ENCODE measurements at regions not wholly inside any gene's neighbourhood (a gene's known extent, or its start where the extent isn't known, plus 50 kb on each side); places are given as distances from the start of the nearest gene placed in this dataset.

- TF ChIP-seq, protein P1, sequence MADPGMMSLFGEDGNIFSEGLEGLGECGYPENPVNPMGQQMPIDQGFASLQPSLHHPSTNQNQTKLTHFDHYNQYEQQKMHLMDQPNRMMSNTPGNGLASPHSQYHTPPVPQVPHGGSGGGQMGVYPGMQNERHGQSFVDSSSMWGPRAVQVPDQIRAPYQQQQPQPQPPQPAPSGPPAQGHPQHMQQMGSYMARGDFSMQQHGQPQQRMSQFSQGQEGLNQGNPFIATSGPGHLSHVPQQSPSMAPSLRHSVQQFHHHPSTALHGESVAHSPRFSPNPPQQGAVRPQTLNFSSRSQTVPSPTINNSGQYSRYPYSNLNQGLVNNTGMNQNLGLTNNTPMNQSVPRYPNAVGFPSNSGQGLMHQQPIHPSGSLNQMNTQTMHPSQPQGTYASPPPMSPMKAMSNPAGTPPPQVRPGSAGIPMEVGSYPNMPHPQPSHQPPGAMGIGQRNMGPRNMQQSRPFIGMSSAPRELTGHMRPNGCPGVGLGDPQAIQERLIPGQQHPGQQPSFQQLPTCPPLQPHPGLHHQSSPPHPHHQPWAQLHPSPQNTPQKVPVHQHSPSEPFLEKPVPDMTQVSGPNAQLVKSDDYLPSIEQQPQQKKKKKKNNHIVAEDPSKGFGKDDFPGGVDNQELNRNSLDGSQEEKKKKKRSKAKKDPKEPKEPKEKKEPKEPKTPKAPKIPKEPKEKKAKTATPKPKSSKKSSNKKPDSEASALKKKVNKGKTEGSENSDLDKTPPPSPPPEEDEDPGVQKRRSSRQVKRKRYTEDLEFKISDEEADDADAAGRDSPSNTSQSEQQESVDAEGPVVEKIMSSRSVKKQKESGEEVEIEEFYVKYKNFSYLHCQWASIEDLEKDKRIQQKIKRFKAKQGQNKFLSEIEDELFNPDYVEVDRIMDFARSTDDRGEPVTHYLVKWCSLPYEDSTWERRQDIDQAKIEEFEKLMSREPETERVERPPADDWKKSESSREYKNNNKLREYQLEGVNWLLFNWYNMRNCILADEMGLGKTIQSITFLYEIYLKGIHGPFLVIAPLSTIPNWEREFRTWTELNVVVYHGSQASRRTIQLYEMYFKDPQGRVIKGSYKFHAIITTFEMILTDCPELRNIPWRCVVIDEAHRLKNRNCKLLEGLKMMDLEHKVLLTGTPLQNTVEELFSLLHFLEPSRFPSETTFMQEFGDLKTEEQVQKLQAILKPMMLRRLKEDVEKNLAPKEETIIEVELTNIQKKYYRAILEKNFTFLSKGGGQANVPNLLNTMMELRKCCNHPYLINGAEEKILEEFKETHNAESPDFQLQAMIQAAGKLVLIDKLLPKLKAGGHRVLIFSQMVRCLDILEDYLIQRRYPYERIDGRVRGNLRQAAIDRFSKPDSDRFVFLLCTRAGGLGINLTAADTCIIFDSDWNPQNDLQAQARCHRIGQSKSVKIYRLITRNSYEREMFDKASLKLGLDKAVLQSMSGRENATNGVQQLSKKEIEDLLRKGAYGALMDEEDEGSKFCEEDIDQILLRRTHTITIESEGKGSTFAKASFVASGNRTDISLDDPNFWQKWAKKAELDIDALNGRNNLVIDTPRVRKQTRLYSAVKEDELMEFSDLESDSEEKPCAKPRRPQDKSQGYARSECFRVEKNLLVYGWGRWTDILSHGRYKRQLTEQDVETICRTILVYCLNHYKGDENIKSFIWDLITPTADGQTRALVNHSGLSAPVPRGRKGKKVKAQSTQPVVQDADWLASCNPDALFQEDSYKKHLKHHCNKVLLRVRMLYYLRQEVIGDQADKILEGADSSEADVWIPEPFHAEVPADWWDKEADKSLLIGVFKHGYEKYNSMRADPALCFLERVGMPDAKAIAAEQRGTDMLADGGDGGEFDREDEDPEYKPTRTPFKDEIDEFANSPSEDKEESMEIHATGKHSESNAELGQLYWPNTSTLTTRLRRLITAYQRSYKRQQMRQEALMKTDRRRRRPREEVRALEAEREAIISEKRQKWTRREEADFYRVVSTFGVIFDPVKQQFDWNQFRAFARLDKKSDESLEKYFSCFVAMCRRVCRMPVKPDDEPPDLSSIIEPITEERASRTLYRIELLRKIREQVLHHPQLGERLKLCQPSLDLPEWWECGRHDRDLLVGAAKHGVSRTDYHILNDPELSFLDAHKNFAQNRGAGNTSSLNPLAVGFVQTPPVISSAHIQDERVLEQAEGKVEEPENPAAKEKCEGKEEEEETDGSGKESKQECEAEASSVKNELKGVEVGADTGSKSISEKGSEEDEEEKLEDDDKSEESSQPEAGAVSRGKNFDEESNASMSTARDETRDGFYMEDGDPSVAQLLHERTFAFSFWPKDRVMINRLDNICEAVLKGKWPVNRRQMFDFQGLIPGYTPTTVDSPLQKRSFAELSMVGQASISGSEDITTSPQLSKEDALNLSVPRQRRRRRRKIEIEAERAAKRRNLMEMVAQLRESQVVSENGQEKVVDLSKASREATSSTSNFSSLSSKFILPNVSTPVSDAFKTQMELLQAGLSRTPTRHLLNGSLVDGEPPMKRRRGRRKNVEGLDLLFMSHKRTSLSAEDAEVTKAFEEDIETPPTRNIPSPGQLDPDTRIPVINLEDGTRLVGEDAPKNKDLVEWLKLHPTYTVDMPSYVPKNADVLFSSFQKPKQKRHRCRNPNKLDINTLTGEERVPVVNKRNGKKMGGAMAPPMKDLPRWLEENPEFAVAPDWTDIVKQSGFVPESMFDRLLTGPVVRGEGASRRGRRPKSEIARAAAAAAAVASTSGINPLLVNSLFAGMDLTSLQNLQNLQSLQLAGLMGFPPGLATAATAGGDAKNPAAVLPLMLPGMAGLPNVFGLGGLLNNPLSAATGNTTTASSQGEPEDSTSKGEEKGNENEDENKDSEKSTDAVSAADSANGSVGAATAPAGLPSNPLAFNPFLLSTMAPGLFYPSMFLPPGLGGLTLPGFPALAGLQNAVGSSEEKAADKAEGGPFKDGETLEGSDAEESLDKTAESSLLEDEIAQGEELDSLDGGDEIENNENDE (IDR thresholded peaks at IDR 0.05; ENCODE audit: insufficient replicate concordance, low read length), result no peak
- TF ChIP-seq ZNF274 (IDR thresholded peaks at IDR 0.05; ENCODE audit: borderline replicate concordance, extremely low read depth, low read length) (no peak), SIX5 (IDR thresholded peaks at IDR 0.05; ENCODE audit: low read depth, low read length) (no peak), SUZ12 (IDR thresholded peaks at IDR 0.05; ENCODE audit: low read length) (no peak), CBX8 (IDR thresholded peaks at IDR 0.05; ENCODE audit: borderline replicate concordance, low read depth, low read length) (no peak), CTCF (IDR thresholded peaks at IDR 0.05; ENCODE audit: control extremely low read depth in 1 of 3, insufficient read depth in 1 of 3, low read depth in 1 of 3, low read length in 3 of 3) (no peak), CBX5 (IDR thresholded peaks at IDR 0.05; ENCODE audit: low read depth, low read length) (no peak), TBP (IDR thresholded peaks at IDR 0.05; ENCODE audit: low read depth, low read length) (no peak), SP4 (IDR thresholded peaks at IDR 0.05; ENCODE audit: low read length) (no peak)
- TF ChIP-seq, protein P2, sequence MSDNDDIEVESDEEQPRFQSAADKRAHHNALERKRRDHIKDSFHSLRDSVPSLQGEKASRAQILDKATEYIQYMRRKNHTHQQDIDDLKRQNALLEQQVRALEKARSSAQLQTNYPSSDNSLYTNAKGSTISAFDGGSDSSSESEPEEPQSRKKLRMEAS (IDR thresholded peaks at IDR 0.05), result no peak
These were observed 130.2 kb upstream of the COBL start (continued) for GRCh38 chr7:51446785-51447184.

All from H1 (cell line).